ENCODE measurements at regions not wholly inside any gene's neighbourhood (a gene's known extent, or its start where the extent isn't known, plus 50 kb on each side); places are given as distances from the start of the nearest gene placed in this dataset.

GRCh38 chr7:52862321-52862720 lies 173.1 kb upstream of the POM121L12 start:
- Histone ChIP-seq H3K4me1 (no peaks in the 10 kb centered on the region), H3F3A (ENCODE audit: low read depth) (no peaks in the 10 kb centered on the region), H3K27me3 (no peaks in the 10 kb centered on the region), H3K36me3 (no peaks in the 10 kb centered on the region), H4K20me1 (ENCODE audit: low read depth) (no peaks in the 10 kb centered on the region), H3K9me3 (ENCODE audit: low read depth) (no peaks in the 10 kb centered on the region), H2AFZ (replicated peaks) (no peak overlapping the region), H3K79me2 (ENCODE audit: low read depth) (no peaks in the 10 kb centered on the region), H3K4me2 (no peak overlapping the region), H3K4me3 (no peak overlapping the region), H3K27ac (no peak overlapping the region), H3K9ac (no peak overlapping the region)
- H3K27ac Mint-ChIP-seq = no peak overlapping the region
- DNase-seq (ENCODE audit: low spot score) = no peak
- no peaks in the 10 kb centered on the region for H3K36me3 Mint-ChIP-seq
- H3K4me3 Mint-ChIP-seq = no peak overlapping the region
- no peaks in the 10 kb centered on the region for H3K4me1 Mint-ChIP-seq
- H3K27me3 Mint-ChIP-seq (ENCODE audit: insufficient read depth, low read depth) = peaks cover 4% of the 10 kb centered on the region
- no peak for TF ChIP-seq CTCF (IDR thresholded peaks at IDR 0.05)
- TF ChIP-seq EZH2 (IDR thresholded peaks at IDR 0.05) = no peak
- no peak for TF ChIP-seq EZH2phosphoT487 (IDR thresholded peaks at IDR 0.05)
- H3K9me3 Mint-ChIP-seq = peaks cover 25% of the 10 kb centered on the region

- Mint-ChIP-seq H3K36me3 (no peaks in the 10 kb centered on the region), H3K27ac (no peak overlapping the region), H3K4me1 (no peaks in the 10 kb centered on the region), H3K4me3 (no peak overlapping the region), H3K9me3 (no peaks in the 10 kb centered on the region), H3K27me3 (ENCODE audit: insufficient read depth, low read depth) (no peaks in the 10 kb centered on the region)
- Histone ChIP-seq H3K4me3 (no peak overlapping the region), H3K27me3 (no peaks in the 10 kb centered on the region), H3K27ac (no peak overlapping the region), H2AFZ (replicated peaks) (no peak overlapping the region), H3K36me3 (no peaks in the 10 kb centered on the region), H3F3A (ENCODE audit: low read depth) (no peaks in the 10 kb centered on the region), H3K9ac (no peak overlapping the region), H3K9me3 (ENCODE audit: low read depth) (no peaks in the 10 kb centered on the region), H3K79me2 (ENCODE audit: low read depth) (no peaks in the 10 kb centered on the region), H3K4me2 (no peak overlapping the region), H3K4me1 (no peaks in the 10 kb centered on the region), H4K20me1 (ENCODE audit: low read depth) (no peaks in the 10 kb centered on the region)
- no peak for DNase-seq (ENCODE audit: low spot score)
- TF ChIP-seq CTCF (IDR thresholded peaks at IDR 0.05) = no peak
- no peak for TF ChIP-seq EZH2 (IDR thresholded peaks at IDR 0.05)
- no peak for TF ChIP-seq EZH2phosphoT487 (IDR thresholded peaks at IDR 0.05)
Observed at GRCh38 chr7:52857367-52857766, 178.1 kb upstream of the POM121L12 start.

GRCh38 chr7:52854681-52855080 lies 180.8 kb upstream of the POM121L12 start:
- H3F3A ChIP-seq (ENCODE audit: low read depth) = no peaks in the 10 kb centered on the region
- TF ChIP-seq CTCF (IDR thresholded peaks at IDR 0.05) = no peak
- TF ChIP-seq EZH2 (IDR thresholded peaks at IDR 0.05) = no peak
- TF ChIP-seq EZH2phosphoT487 (IDR thresholded peaks at IDR 0.05) = no peak
- H3K4me3 Mint-ChIP-seq = no peak overlapping the region

More at GRCh38 chr7:52854681-52855080, 180.8 kb upstream of the POM121L12 start:
- DNase-seq (ENCODE audit: low spot score) = no peak
- Histone ChIP-seq H3K4me1 (no peaks in the 10 kb centered on the region), H3K27me3 (no peaks in the 10 kb centered on the region), H3K36me3 (no peaks in the 10 kb centered on the region), H3K9me3 (ENCODE audit: low read depth) (no peaks in the 10 kb centered on the region), H3K4me2 (no peak overlapping the region), H3K4me3 (no peak overlapping the region), H3K9ac (no peak overlapping the region), H2AFZ (replicated peaks) (no peak overlapping the region), H4K20me1 (ENCODE audit: low read depth) (no peaks in the 10 kb centered on the region), H3K79me2 (ENCODE audit: low read depth) (no peaks in the 10 kb centered on the region), H3K27ac (no peak overlapping the region)
- Mint-ChIP-seq H3K27me3 (ENCODE audit: insufficient read depth, low read depth) (no peaks in the 10 kb centered on the region), H3K9me3 (peaks cover 1% of the 10 kb centered on the region), H3K27ac (no peak overlapping the region), H3K36me3 (no peaks in the 10 kb centered on the region), H3K4me1 (no peaks in the 10 kb centered on the region)

Data from neural progenitor cell (in vitro differentiated cells).